Hematopoietic multipotent progenitor cell treated with erythropoietin and hydrocortisone succinate and interleukin-3 and kit ligand, for 8 days (in vitro differentiated cells): ENCODE measurements at regions not wholly inside any gene's neighbourhood (a gene's known extent, or its start where the extent isn't known, plus 50 kb on each side); places are given as distances from the start of the nearest gene placed in this dataset.

Source experiments
- DNase-seq: peaks from one replicate; pipeline ENCODE4 v3.0.0-alpha.2; 2015

DNA sequence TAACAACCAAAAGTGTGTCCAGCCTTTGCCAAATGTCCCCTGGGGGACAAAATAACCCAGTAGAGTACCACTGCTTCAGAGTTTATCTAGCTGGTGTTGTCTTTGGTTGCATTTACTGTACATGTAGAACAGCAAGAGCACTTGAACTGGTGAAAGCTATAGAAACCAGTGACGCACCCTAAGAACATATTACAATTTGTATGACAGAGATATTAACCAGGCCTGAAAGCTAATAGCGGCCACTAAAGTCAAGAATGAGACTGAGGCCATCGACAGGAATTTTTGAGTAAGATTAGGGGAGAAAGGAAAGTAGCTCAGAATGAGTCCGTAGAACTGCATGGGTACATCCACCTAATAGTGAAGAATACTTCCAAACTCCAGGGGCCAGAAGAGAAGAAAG, 236.2 kb downstream of the MTERF1 start:
- no peak for DNase-seq

DNA sequence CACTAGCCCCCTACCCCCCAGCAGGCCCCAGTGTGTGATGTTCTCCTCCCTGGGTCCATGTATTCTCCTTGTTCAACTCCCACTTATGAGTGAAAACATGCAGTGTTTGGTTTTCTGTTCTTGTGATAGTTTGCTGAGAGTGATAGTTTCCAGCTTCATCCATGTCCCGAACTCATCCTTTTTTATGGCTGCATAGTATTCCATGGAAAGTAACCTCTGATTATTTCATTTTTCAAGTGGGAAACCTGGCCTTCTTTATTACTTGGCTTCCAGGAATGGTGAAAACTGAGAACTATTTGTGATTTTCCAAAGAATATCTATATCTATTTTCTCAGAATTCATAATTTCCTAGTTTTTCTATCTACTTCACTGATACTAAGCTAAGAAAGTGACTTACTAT, 235.0 kb downstream of the MTERF1 start:
- DNase-seq = no peak

DNA sequence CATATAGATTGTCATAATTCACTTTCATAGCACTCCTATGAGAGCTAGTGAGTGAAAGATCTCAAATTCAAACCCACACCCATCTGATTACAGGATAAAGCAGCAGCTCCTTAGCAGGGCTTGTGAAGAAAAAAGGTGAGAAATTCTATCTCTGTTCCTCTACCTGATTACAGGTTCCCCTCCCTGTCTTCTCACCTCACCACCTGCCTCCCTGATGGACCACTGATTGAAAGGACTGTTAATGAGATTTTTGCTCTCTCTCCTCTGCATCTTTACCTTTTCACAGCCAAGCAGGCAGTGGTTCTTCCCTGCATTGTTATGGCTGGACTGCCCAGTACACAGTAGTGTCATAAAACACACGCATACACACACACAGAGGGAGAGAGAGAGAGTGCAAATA, 228.5 kb downstream of the MTERF1 start:
- DNase-seq = no peak

DNA sequence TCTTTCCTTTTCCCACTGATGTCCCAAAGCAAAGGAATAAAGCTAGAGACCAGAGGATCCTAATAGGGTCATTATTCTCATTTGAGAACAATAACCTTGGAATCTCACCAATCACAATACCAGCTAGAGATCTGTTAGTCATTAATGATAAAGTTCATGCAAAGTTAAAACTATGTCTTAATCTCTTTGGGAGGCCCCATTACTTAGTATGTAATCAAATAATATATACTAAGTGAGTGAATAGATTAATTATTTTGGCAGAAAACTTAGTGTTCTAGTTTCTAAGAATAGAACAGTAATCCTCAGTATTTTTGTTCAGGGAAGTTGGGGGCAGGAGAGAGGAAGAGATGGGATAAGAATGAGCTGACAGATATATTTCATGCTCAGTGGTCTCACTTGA, 227.2 kb downstream of the MTERF1 start:
- no peak for DNase-seq

DNA sequence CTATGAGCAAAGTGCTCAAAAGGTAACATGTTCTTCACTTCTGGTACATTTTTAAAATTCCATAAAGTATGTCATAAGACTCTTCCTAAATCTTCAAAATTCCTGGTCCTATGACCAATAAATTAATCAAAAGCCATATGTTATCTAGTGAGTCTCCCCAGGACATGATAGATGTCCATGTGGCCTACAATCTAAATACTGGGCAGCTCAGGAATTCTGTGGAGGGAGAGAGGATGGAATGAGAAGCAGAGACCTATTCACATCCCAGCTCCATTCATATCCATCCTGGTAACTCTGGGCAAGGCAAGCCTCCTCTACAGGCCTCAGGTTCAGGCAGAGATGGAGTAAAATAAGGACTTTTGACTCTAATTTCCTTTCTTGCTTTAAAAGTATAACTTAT, 224.8 kb downstream of the MTERF1 start:
- DNase-seq = no peak

DNA sequence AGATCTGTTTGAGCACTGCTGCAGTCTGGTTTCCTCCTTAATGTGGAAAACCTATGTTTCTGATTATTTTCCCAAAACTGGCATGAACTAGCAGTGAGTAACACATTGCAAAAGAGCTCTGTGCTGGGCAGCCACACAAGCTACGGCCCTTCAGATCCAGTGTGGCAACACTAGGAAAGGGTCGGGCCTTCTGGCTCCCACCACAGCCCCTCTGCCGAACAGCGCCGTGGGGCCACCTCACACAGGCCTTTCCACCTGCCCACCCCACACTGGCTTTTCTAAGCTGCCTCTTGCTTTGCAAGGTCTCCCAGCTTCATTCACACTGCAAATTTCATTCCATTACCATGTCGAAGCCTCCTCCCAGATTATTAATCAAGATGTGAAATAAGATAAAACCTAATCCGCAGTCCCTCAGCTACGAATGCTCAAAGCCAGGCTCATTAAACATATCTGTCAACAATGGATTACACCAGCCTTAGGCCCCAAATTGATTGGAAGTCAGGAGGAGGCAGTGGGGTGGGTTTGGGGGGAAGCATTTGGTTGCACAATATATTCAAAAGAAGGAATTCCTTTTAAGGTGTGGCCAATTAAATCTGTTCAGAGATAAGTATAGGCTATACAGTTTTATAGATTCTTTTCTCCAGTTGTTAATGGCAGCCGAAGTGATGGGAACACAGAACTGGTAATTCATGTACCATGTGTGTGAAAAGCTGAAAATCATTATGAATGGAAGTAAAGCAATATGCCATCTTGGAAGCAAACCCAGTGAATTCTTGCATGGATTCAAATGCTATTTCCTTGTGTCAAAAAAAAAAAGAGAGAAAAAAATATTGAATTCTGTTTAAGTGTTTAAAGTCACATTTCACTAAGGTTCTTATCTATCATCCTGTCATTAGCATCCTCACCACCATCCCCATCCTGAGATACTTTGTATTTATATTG, 223.7 kb downstream of the MTERF1 start:
- DNase-seq = no peak

DNA sequence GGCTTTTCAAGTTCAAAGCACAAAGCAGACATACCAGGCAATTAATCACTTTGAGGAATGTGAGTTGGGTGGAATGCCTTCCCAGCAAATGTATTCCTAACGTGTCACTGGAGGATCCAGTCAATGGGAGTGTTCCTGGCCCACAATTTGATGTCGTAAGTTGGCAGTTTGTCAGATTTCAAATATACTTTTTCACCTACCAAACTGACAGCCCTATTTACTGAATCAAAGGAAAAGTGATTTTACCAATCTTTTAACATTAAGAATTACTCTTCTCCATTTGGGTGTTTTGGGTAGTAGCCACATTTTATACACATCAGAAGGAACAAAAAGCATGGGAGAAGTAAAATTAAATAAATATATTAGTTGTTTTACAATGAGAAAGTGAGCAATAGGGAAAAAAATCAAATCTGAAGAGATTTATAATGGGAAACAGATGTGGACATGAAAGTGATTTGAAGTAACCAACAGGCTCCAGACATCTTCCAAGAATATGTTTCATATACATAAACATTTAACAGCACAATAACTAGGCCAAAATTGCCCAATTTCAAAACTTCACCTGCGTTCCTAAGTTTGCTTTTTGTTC, 222.9 kb downstream of the MTERF1 start:
- DNase-seq = no peak

DNA sequence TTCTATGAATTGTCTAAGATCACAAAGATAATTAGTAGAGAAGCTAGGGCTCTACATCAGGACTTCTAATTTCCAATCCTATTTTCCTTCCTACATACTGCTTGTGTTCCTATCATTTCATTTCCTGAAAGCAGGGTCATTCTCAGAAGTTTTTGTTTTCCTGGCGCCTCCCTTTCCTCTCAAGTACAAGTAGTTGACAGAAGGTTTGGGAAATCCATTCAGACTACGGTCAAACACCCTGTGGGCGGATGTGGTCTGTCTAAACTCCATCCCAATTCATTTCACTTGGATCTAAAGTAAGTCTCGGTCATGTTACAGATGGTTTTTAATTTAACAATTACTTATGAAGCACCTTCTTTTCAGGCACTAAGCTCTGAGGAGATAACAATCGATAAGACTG, 221.4 kb downstream of the MTERF1 start:
- DNase-seq = no peak

DNA sequence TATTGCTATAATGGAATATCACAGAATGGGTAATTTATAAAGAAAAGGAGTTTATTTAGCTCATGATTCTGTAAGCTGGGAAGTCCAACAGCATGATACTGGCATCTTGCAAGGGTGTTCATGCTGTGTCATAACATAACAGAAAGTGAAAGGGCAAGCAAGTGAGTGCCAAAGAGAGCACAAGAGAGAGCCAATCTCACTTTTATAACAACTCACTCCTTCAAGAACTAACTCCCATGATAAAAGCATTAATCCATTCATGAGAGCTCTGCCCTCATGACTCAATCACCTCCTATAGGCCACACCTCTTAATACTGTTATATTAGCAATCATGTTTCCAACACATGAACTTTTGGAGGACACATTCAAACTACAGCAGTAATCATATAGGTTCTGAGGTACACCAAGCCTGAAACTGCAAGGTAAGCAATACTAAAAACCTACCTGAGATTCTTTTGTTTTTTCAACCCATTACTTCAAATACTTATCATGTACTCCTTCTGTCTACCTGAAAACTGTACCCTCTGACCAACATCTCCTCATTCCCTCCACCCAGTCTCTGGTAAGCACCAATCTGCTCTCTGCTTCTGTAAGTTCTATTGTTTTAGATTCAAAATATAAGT, 219.7 kb downstream of the MTERF1 start:
- DNase-seq = no peak

DNA sequence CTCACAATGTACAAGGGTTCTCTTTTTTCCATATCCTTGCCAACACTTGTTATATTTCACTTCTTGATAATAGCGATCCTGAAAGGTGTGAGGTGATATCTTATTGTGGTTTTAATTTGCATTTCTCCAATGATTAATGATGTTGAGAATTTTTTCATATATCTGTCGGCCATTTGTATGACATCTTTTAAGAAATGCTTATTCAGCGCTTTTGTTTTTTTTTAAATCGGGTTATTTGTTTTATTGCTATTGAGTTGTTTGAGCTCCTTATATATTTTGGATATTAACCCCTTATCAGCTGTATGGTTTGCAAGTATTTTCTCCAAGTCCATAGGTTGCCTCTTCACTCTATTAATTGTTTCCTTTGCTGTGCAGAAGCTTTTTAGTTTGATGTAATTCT, 218.8 kb downstream of the MTERF1 start:
- no peak for DNase-seq

DNA sequence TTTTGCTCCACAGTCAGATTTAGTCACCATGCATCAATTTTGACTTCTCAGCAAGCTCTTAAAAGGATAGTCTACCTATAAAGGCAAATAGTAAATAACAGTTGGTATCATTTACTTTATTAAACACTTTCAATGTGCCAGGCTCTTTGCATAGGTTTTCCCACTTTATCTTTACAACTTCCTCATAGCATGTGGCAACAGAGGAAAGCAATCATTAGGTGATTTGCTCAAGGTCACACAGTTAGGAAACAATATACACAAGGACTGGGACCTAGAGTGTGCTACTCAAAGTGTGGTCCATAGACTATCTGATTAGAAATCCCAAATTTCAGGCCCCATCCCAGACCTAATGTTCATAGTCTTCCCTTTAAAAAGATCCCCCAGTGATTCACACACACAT, 212.3 kb downstream of the MTERF1 start:
- no peak for DNase-seq

DNA sequence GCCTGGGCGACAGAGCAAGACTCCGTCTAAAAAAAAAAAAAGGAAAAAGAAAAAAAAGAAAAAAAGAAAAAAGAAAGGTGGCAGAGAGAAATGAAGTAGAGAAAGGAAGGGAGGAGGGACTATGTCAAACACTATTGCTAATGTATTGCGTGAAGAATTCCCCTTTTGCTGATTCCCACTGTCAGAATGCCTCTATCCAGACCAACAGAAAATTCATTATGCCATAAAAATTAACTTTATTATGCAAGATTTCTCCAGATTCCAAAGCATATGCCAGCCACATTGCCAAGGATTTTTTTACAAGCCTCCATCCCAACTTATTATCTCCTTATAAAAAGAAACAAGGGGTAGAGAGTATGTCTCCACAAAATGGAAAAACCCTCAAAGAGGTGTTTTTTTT, 209.3 kb downstream of the MTERF1 start:
- no peak for DNase-seq

DNA sequence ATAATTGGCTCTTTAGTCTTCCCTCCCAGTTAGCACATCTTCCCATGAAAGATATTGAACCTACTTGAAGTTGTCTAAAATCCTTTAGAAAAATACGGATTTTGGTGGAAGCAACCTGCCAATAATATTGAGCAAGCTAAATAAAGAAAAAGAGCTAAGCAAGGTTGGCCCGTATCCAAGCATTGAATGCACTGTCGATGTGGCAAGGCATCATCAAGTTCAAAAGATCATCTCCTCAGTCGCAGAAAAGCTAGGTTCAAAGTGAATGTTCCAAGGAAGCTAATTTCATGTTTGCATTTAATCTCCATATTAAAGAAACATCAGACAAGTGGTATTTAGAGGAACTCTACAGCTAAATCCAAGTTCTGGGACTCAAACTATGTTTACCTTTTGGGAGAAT, 206.0 kb downstream of the MTERF1 start:
- no peak for DNase-seq

DNA sequence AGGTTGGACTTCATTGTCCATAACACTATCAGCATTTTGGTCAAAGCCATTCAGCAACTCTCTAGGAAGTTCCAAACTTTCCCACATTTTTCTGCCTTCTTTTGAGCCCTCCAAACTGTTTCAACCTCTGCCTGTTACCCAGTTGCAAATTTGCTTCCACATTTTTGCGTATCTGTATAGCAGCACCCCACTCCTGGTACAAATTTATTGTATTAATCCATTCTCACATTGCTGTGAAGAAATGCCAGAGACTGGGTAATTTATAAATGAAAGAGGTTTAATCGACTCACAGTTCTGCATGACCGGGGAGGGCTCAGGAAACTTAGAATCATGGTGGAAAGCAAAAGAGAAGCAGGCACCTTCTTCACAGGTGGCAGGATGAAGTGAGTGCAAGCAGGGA, 198.8 kb downstream of the MTERF1 start:
- DNase-seq = no peak

DNA sequence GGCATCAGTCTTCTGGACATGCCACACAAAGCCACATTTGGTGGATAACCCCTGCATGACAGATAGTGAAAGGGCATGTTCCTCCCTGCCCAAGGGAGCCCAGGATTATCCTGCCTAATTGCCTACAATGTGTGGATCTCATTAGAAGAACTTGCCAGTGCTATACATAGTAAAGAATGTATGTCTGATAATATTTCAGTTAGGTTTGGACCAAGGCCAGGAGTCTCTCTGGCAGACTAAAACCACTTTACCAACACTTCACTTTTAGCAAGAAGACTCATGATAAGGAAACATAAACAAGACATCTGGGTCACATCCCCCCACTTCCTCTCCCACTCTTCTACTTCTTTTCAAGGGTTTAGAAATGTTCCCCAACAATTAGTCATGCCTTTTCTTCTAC, 196.7 kb downstream of the MTERF1 start:
- peak; percentile 92 for DNase-seq

DNA sequence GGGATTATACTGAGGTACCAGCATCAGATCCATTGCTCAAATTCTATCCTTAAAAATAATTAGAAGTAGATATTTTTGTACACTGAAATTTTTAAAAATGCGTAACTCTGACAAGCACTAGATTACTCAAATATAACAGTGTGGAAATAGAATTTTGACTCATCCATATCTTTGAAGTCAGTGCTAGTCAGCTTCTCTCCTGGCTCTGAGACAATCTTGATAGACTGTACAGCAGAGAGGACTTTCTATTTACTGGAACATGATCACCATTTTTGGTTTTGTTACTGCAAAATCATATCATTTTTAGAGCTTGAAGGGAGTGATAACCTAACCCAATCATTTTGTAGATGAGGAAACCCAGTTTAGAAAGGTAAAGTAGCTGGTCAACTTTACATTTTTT, 195.0 kb downstream of the MTERF1 start:
- DNase-seq = peak; percentile 70

DNA sequence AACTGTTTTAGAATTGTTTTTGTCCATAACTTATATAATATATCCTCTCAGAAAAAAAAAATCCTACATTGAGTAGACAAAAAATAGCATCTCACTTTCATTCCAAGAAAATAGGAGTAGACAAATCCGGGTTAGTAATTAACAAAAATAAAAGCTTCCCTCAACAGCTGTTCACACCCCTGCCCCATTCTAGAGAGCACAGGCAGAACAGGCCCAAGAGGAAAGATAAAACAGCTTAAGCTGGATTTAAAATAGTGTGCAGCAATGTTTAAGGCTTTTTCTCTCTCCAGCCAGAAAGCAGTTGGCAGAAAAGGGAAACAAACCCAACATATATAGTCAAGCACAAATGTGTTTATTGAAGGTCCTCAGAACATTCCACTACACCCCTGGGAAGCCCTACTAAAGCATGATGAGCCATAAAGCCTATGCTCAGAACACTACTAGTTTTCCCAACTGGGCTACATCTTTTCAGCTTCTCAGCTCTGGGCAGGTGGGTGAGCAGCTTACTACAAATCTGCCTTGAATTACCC, 189.9 kb downstream of the MTERF1 start:
- no peak for DNase-seq

DNA sequence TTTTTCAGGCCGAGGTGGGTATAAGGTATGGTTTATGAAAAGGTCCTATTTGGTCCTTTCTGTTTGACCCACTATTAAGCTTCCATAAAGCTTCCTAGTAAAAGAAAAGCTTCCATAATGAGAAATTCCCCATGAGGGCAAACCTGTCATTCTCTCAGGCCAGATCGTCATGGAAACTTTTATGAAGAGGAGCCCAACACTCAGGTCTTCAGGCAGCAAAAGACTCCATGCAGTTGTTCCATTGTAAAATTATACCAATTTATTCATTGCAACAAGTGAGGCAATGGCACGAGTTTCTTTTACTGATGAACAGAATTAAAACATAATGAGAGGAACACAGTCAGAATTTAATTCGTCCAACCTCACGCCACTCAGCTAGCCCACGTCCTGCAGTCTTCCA, 188.6 kb downstream of the MTERF1 start:
- DNase-seq = no peak

DNA sequence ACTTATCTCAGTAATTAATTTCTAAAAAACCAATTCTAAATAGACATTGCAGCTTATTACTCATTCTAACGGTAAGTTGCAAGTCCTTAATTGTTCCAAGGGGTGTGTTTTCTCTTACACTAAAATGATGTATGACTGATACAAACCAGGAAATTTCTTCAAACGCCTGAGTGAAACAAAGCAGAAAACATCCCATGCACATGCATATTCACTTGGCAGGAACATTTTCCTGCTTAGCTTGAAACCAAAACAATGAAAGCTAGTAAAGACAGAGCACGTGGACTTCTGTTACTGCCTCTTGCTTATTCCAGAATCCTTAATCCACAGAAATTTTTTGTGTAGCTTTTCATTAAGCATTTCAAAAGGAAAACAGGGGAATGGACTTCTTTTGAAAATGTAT, 187.7 kb downstream of the MTERF1 start:
- DNase-seq = no peak

DNA sequence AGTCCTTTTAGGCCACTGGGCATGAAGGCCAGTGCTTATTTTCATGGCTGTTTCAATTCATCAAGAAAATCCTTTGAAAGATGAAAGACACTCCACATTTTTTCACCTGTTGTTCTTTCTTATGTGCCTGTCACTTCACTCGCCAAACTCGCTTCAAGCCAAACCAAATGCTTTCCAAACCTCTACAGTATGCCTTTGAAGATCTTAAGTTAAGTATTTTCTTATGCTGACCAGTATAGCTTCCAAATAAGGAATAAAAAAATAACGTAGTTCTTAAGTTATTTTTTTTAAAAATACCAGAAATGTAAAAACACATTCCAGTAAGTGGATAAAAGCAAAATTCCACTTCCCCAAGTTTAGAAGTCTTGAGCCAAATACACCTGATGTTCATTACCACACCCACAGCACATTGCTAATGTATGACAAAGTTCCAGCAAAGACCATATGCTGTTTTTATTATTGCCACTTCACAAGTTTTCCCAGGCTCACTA, 186.1 kb downstream of the MTERF1 start:
- no peak for DNase-seq

DNA sequence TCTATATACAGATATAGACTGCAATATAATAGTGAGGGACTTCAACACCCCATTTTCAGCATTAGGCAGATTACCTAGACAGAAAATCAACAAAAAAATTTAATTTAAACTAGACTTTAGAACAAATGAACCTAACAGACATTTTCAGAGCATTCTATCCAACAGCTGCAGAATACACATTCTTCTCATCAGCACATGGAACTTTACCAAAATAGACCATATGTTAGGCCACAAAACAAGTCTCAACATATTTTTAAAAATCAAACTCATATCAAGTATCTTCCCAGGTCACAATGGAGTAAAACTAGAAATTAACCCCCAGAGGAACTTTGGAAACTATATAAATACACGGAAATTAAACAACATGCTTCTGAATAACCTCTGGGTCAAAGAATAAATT, 169.6 kb downstream of the MTERF1 start:
- no peak for DNase-seq

DNA sequence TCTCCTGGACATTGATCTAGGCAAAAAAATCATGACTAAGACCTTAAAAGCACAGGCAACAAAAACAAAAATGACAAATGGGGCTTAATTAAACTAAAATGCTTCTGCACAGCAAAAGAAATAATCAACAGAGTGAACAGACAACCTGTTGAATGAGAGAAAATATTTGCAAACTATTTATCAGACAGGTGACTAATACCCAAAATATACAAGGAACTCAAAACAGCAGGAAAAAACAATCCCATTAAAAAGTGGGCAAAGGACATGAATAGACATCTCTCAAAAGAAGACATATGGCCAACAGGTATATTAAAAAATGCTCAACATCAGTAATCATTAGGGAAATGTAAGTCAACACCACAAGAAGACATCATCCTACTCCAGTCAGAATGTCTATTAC, 166.8 kb downstream of the MTERF1 start:
- DNase-seq = no peak

DNA sequence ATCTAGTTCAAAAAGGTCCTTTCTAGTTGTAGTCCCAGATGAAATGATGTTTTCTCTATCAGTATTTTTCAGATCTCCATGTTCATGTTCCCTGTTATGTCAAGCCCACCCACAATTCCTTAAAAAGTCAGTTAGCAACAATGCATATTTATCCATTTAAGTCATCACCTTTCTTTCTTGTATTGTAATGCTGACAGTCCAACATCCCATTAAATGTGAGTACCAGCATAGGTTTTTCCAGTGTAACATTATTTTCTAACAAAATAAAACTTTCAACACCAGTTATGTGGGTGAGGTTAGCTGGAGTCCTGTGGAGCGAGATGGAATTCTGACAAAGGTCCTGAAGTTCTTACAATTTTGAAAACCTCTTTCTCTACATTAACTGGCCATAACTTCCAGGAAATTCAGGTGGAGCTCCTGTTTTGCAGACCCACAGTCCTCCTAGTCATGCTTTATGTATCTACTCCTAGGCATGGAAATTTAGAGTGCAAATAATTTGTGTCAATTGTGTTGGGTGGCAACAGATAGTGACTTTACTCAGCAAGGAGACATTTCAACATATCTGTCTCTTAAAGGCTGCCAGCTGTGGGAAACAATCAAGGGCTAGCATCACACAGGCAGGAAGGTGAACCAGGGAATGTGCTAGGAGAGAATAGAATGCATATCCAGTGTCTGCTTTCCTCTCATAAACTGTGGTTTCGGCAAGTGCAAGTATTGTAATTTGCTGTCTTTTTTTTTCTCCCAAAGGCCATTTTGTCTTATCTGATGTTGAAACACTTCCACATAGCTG, 162.6 kb downstream of the MTERF1 start:
- no peak for DNase-seq
